ENCODE measurements at regions not wholly inside any gene's neighbourhood (a gene's known extent, or its start where the extent isn't known, plus 50 kb on each side); places are given as distances from the start of the nearest gene placed in this dataset.
"Not testable (repeated sequence)": the region's sequence is repeated elsewhere in the genome, so short reads cannot be mapped to it uniquely, and the experiment has no call there.

DNA sequence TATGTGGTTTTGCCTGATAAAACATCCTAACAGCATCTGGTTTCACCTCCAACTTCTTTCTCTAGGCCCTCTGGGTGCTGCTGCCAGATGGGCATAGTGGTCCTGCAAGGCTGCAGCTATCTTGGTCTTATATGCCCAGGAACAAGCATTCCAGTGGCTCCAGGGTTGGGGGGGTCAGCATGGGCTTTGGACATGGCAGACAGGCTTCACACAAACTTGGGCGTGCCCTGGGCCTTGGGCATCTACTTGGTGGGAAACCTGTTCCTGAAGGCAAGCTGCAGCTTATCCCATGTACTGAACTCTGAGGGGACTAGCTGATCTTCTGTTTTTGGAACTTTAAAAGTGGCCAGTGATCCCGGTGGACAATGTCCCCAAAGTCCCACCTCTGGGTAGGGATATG, 54.9 kb upstream of the ZNF678 start:
- FAIRE-seq: no peak

DNA sequence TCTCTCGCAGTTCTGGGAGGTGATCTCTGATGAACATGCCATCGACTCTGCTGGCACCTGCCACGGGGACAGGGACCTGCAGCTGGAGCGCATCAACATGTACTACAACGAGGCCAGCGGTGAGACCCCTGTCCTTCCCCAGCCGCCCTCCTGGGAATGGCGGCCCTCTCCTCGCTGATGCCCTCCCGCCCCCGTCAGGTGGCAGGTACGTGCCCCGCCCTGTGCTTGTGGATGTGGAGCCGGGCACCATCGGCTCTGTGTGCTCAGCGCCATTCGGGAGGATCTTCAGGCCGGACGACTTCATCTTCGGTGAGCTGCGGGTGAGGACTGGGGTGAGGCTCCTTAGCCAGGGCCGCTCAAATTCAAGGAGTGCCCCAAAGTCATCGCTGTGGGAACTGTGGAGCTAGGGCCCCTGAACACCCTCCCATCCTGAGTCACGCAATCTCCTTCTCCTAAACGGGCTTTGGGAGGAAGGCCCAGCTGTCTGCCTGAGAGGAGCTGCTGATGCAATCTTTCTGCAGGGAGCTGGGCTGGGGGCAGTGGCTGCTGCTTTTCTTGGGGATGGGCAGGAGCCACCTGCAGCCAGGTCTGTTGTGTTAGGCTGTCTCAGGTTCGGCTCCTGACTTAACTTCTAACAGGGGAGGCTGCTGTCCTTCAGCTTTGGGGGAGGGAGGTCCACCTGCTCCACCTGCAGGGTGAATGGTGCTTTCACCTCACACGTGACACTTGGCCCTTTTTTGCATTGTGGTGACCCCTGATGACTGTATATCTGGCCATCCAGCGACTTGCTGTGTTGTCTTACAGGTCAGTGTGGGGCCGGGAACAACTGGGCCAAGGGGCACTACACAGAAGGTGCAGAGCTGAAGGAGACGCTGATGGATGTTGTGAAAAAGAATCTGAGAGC, 56.6 kb upstream of the ZNF678 start:
- FAIRE-seq: not testable (repeated sequence)

DNA sequence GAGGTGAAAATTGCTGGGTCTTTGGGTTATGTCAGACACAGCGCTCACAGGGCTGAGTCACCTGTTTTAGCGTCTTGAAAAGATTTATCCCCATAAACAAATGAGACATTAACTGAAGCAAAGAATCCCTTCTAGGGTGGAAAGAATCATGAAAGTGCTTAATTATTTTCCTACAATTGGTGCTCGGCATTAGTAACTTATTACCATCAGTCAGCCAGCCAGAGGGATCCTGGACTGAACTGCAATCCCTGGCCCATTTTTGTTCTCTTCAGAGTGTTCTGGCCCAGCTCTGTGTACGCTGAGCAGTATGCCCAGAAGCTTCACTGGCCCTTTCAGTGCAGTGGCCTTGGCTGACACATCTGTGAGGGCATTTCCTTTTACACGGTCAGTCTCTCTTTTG, 67.3 kb upstream of the ZNF678 start:
- not testable (repeated sequence) for FAIRE-seq

DNA sequence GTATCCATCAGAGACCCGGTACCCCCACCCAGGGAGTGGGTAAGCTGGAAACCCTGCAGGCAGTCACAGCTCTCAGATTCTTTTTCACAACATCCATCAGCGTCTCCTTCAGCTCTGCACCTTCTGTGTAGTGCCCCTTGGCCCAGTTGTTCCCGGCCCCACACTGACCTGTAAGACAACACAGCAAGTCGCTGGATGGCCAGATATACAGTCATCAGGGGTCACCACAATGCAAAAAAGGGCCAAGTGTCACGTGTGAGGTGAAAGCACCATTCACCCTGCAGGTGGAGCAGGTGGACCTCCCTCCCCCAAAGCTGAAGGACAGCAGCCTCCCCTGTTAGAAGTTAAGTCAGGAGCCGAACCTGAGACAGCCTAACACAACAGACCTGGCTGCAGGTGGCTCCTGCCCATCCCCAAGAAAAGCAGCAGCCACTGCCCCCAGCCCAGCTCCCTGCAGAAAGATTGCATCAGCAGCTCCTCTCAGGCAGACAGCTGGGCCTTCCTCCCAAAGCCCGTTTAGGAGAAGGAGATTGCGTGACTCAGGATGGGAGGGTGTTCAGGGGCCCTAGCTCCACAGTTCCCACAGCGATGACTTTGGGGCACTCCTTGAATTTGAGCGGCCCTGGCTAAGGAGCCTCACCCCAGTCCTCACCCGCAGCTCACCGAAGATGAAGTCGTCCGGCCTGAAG, 69.3 kb upstream of the ZNF678 start:
- FAIRE-seq: not testable (repeated sequence)

DNA sequence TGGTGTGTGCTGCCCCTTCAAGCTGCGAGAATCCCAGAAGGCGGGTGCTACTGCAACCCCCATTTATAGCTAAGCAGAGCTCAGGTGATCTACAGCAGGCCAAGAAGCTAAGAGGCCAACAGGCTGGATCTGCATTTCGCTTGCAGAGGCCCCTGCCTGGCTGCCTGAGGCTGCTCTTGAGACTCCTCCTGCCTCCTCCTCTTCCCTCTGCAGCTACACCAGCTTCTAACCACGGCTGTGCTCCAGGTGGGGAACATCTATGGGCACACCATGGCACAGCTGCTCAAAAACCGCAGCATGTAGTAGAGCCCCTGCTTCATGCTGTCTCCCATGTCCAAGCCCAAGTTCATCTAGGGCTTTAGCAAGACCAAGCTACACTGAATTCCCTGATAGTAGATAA, 72.9 kb upstream of the ZNF678 start:
- FAIRE-seq: no peak

DNA sequence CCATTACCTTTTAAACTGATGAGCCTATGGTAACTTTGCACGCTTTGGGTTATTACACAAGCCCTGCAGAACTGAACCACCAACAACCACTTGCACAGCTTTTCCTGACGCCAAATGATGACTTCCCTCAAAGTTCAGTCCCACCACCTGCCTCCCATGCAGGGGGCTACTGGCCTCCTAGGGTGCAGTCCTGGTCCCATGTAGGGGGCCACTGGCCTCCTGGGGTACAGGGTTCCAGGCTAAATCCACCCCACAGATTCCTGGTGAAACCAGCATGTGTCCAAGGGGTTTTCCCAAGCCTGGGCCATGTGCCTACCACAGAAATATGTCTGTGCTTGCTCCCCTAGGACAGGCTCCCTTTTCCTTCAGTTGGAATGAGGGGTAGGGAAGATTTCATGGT, 73.4 kb upstream of the ZNF678 start:
- no peak for FAIRE-seq

DNA sequence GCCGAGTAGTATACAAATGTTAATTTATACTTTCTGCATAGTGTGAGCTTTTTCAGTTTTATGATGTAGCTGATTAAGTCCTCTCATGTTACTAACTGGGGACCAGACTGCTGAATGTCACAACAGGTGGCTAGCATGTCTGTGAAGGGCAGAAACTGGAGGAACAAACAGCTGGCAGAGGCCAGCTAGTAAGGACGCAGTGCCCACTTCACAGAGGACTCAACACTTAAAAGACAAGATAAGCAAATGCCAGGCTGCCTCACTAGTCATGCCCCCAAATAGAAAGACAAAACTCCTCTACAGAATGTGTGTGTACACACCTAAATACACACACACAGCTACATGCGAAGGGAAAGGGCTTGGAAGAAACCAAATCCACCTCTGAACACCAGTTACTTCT, 73.8 kb upstream of the ZNF678 start:
- FAIRE-seq: no peak

DNA sequence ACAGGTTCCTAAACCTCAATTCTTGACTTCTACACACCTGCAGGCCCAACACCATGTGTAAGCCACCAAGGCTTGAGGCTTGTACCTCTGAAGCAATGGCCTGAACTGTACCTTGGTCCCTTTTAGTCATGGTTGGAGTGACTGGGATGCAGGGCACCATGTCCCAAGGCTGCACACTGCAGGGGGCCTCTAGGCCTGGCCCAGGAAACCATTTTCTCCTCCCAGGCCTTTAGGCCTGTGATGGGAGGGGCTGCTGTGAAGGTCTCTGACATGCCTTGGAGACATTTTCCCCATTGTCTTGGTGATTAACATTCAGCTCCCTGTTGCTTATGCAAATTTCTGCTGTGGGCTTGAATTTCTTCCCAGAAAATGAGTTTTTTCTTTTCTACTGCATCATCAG, 75.8 kb upstream of the ZNF678 start:
- no peak for FAIRE-seq

DNA sequence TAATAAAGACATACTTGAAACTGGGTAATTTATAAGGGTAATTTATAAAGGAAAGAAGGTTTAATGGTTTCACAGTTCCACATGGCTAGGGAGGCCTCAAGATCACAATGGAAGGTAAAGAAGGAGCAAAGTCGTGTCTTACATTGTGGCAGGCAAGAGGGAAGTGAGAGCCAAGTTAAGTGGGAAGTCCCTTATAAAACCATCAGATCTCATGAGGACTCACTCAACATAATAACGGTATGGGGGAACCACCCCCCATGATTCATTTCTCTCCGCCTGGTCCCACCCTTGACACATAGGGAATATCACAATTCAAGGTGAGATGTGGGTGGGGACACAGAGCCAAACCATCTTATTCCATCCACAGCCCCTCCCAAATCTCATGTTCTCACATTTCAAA, 76.8 kb upstream of the ZNF678 start:
- no peak for FAIRE-seq

DNA sequence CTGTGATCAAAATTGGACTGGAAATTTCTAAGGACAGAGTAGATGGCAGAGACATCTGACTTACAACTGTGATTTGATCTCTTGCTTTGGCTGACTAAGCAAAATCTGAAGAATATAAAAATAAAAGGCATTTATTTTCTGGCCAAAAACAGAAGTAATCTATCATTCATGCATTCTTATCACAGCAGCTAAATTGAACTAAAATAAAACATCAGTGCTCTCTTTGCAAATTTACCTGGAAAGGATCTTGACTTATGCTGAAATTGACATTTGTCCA, 81.4 kb upstream of the ZNF678 start:
- FAIRE-seq: no peak

DNA sequence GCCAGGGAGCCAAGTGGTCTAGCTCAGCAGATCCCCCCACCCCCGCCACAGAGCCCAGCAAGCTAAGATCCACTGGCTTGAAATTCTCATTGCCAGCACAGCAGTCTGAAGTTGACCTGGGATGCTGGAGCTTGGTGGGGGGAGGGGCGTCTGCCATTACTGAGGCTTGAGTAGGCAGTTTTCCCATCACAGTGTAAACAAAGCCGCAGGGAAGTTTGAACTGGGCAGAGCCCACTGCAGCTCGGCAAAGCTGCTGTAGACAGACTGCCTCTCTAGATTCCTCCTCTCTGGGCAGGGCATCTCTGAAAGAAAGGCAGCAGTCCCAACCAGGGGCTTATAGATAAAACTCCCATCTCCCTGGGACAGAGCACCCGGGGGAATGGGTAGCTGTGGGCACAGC, 89.3 kb upstream of the ZNF678 start:
- not testable (repeated sequence) for FAIRE-seq

DNA sequence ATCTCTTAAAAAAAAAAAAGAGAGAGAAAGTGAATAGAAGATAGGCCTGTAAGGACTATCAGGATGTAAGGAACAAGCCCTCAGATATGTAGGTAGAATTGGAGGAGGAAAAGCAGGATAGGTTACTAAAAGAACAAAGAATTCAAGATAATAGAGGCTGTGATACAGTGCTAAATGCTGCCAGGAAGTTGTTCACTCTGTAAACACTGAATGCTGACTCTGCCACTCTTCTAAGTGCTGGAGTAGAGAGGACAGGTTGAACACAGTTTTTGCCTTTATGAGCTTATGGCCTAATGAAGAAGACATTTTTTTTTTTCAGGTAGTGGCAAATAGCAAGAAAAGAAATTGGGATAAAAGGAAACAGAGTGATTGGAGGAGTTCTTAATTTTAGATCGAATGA, 90.6 kb upstream of the ZNF678 start:
- FAIRE-seq: no peak

DNA sequence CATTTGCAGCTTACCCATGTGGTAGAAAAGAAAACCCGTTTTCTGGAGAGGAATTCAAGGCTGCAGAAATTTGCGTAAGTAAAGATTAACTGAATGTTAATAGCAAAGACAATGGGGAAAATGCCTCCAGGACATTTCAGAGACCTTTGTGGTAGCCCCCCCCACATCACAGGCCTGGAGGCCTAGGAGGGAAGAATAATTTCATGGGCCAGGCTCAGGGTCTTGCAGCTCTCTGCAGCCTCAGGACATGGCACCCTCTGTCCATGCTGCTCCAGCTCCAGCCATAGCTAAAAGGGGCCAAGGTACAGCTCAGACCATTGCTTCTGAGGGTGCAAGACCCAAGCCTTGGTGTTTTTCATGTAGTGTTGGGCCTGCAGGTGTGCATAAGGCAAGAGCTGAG, 92.7 kb upstream of the ZNF678 start:
- FAIRE-seq: no peak

DNA sequence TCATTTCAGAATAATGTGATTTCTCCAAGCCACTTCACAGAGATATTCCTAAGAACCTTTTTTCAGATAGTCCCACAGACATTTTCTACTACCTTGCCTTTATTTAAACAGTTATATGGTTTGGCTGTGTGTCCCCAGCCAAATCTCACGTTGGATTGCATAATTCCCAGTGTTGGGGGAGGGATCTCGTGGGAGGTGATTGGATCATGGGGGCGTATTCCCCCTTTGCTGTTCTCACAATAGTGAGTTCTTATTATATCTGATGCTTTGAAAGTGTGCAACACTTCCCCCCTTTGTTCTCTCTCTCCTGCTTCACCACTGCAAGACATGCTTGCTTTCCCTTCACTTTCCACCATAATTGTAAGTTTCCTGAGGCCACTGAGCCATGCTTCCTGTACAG, 93.6 kb upstream of the ZNF678 start:
- FAIRE-seq: no peak

DNA sequence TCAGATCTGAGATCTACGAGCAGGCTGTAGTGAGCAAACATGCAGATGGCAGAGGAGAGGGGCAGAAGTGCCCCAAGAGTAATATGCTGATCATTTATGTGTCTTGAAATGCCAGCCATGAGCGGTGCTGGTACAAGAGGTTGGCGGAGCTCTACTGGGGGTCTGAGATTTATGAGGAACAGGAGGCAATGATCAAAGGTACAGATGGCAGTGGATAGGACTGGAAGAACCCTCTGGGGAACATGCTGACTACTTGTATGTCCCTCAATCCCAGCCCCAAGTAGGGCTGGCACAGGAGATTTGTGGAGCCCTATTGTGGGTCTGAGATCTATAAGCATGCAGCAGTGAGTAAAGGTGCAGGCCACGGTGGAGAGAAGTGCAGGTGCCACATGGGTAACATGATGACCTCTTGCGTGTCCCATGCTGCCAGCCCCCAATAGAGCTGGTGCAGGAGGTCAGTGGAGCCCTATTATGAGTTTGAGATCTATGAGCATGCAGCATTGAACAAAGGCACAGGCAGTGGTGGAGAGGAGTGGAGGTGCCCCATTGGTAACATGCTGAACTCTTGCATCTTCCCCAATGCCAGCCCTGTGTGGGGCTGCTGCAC, 97.2 kb upstream of the ZNF678 start:
- FAIRE-seq: no peak

DNA sequence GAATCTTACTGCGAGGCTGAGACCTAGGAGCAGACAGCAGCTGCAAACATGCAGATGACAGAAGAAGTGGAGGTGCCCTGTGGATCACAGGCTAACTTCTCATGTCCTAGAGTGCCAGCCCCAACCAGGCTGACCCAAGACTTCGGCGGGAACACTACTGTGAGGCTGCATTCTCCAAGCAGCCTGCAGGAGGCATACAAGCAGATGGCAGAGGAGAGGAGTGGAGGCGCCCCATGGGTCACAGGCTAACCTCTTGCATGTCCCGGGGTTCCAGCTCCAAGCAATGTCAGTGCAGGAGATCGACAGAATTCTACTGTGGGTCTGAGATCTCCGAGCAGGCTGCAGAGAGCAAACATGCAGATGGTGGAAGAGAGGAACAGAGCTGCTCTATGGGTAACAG, 98.1 kb upstream of the ZNF678 start:
- no peak for FAIRE-seq

DNA sequence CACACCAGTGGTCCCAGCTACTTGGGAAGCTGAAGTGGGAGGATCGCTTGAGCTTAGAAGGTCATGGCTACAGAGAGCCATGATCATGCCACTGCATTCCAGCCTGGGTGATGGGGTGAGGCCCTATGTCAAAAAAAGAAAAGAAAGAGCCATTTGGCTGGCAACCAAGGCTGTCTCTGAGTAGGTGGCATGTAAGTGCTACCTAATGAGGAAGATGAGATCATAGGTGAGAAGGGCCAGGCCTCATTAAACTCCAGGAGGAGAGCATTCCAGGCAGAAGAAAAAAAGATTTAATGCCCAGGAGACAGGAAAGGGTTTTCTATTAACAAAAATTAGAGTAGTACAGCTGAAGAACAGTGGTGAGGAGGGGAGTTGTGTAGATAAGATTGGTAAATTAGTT, 103.4 kb upstream of the ZNF678 start:
- FAIRE-seq: no peak

DNA sequence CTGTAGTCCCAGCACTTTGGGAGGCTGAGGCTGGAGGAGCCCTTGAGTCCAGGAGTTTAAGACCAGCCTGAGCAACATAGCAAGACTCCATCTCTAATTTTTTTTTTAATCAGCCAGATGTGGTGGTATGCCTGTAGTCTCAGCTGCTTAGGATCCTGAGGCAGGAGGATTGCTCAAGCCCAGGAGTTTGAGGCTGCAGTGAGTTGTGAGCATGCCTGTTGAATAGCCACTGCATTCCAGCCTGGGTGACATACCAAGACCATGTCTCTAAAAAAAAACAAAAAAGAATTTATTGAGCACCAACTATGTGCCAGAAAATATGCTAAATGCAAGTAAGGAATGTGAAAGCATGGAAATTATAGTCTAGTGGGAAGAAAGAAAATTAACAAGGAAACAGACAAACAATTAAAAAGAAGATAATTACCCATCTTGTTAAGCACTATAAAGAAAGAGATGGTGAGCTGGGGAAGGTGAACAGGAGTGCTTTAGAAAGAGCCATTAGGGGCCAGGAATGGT, 104.0 kb upstream of the ZNF678 start:
- no peak for FAIRE-seq

DNA sequence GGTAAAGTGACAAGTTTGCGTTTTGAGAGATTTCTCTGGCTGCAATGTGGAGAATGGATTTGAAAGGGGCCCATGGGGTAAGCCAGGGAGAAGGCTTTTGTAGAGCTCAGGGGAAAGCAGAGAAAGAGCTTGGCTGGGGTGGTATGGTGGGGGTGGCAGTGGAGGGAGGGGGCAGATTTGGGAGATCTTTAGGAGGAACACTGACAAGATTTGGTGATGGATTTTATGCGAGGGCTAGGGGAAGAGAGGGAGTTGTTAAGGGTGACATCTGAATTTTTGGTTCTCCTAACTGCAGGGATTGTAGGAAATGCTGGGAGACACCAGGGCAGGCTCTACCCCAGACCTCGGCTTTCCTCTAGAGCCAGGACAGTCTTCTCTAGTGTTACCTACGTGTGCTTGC, 108.7 kb upstream of the ZNF678 start:
- FAIRE-seq: no peak

DNA sequence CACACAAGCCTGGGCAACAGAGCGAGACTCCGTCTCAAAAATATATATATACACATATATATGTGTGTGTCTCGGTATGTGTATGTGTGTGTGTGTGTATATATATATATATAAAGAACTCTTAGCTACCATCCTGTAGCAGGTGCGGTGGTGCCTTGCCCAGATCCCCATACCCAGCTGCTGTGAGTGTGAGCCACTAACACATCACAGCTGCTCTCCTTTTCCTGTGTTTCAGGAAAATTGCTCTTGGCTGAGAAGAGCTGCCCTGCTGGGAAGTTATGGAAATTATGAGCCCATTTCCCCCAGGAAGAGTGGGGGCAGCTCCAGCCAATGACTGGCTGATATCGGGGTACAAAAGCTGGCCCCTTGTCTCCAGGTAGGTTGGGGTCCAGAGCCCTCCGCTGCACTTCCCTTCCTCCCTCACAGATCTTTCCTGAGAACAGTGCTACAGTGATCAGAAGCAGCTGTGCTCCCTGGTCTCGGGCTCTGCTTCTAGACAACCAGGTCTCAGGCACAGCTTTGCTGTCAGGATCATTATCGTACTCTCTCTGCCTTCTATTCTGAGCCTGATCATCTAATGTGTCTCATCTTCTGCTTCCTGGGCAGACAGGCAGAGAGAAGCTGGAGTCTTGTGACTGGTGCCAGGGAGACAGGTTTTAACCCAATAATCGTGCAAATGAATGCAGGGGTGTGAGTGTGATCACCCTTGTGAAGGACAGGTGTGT, 109.6 kb upstream of the ZNF678 start:
- FAIRE-seq: no peak

DNA sequence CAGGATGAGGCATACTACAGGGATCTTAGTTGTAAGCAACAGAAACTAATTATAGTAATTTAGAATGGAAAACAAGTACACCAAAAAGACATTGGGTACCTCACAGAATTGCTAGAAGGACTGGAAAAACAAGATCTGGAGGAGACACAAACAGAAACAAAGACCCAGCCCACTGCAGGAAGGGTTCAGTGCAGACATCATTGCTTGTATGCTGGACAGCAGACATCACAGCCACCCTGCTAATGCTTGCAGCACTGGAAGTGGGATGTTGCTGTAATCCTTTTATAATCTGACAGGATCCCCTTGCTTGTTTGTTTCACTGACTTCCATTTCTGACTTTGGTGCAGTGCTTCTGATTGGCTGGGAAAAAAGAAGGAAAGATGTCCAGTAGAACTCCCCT, 111.4 kb upstream of the ZNF678 start:
- no peak for FAIRE-seq

DNA sequence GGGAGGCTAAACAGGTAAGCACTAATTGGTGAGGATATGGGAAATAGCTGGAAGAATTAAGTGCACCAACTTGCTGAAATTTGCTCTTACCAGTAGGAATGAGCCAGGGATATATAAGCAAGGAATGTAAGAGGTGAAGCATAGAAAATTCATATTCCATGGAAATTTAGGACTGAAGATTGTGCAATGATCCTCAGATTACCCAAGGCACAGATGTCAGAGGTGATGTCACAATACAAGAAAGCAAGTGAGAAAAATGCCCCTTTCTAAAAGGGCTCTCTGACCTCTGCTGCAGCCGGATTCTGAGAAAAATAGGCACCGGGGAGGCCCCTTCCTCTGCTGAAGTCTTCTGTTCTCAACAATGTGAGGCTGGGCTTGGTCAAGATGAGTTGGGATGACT, 112.3 kb upstream of the ZNF678 start:
- FAIRE-seq: no peak

DNA sequence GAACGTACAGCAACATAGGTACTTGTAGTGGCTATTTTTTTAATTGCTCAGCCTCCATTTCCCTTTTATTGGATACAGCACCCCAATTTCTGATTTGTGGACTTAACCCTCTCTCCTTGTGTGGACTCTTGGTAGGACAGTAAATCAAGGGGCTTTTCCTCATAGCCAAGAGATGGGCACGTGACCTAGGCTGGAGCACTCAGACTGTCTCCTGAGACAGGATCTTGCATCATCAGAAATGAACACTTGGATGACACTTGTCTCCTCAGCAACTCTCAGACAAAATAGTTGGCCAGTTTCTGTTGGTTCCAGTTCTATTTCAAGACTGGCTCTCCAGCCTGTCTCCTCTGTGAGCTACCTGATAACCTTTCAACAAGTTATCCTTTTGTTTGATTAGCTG, 112.9 kb upstream of the ZNF678 start:
- FAIRE-seq: no peak
